NCI-H1694 (cell line): ENCODE measurements at regions not wholly inside any gene's neighbourhood (a gene's known extent, or its start where the extent isn't known, plus 50 kb on each side); places are given as distances from the start of the nearest gene placed in this dataset.
"Not testable (repeated sequence)": the region's sequence is repeated elsewhere in the genome, so short reads cannot be mapped to it uniquely, and the experiment has no call there.

Experiments
- DNase-seq: peaks from one replicate; lab custom pipeline; 2025; lab: John Stamatoyannopoulos, UW

DNA sequence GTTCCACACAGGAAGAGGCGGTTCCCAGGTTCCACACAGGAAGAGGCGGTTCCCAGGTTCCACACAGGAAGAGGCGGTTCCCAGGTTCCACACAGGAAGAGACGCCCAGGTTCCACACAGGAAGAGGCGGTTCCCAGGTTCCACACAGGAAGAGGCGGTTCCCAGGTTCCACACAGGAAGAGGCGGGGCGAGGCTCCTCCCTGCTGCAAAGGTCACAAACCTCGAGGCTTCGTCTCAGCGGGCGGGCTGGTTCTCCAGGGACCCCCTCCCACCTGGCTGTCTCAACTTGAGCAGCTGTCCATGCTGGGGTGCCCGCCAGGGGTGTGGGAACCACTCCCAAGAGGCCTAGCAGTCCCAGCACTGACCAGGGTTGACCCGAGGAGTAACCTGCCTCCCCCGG lies 94.3 kb upstream of the RUFY1 start:
- DNase-seq, result not testable (repeated sequence)

DNA sequence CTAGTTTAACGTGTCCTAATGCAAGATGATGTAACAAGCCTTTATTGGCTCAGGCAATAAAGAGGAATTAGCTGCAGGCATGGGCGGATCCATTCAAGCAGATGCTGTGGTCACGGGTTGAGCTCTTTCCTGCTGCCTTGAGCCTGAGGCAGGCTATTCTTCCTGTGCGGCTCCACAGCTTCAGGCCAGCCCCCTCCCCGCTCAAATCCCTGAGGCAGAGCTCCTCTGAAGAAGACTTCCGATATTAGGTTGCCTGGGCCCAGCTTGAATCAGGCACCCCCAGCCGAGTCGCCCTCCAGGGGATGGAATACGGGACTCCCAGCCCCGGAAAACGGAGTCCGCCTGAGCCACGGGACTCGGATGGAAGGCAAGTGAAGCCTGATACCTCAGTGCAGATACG lies 95.0 kb upstream of the RUFY1 start:
- DNase-seq, result no peak

DNA sequence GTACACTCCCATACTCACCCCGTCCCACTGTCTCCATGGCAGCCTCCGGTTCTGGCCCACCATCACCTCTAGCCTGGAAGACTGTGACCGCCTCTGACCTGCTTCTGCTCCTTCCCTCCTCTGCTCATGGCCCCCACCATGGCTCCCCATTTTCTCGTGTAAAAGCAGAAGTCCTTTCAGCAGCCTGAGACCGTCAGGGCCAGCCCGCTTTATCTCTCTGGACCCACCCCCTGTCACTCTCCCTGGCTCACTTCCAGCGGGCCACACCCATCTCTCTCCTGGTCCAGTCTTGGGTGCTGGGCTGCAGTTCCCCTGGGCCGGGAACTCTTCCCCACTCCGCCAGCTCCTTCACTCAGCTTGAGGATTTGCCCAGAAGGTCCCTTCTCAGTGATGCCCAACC lies 96.0 kb upstream of the RUFY1 start:
- DNase-seq, result no peak

DNA sequence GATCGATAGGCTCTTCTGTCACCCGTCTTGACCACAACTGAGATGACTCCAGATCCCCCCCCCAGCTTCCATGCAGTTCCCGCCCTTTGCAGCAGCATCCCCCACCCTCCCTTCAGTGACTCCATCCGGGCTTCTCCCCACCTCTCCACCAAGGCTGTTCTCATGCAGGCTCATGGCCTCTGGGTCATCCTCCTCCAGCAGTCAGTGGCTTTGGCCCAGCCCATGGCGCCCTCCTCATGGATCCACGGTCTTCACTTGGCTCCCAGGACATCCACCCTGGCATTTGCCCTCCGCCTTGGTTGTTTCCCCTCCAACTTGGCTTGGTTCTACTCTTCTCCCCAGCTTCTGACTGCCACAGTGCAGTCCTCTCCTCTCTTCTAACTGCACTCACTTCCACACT lies 96.7 kb upstream of the RUFY1 start:
- no peak for DNase-seq

DNA sequence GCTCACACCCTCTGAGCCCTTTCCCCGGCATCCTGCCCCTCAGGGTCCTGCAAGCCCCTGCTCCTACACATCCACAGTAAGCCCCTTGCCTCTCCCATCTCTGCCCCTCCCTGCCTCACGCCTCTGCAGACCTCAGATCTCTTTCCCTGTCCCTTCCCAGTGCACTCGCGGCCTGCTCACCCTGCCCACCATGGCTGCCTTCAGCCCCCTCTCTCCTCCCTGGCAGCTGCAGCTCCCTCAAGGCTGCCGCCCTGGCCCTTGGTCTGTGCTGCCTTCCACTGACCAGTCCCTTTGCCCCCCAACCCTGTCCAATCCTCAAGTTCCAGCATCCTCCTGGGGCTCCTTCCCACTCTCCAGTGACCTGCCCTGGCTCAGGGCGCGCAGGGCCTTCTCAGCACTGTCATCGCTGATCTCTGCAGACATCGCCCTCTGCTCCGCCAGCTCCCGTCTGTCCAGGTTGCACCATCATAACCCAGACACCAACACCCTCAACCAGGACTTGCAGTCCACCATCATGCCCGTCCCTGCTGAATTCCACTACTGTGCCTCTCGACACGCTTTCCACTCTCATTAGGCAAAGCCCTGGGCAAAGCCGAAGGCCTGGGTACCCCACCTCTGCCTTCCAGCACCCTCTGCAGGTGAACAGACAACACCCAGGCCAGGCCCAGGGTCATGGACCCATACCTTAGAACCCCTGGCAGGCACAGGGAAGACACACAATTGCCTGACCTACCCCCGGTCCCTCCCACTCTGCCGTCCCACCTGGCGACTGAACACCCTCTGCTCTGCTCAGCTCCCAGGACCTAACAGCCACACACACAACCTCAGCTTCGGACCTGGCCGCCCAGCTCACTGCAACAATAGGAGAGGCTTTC lies 97.8 kb upstream of the RUFY1 start:
- no peak for DNase-seq

DNA sequence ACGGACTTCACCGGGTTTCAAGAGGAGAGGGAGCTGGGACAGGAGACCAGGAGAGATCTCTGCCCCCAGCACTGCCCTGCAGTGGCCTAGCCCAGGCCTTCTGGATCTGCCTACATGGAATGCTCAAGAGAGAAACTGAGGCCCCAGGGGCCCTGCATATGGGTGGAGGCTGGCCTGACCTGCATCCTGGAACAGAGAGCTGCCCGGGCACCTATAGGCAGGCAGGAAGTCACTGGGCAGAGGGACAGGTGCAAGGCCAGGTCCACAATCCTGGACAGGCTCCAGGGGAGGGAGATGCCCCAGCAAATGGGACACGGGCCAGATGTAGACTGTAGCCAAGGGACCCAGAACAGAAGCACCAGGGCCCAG lies 98.5 kb upstream of the RUFY1 start:
- no peak for DNase-seq

DNA sequence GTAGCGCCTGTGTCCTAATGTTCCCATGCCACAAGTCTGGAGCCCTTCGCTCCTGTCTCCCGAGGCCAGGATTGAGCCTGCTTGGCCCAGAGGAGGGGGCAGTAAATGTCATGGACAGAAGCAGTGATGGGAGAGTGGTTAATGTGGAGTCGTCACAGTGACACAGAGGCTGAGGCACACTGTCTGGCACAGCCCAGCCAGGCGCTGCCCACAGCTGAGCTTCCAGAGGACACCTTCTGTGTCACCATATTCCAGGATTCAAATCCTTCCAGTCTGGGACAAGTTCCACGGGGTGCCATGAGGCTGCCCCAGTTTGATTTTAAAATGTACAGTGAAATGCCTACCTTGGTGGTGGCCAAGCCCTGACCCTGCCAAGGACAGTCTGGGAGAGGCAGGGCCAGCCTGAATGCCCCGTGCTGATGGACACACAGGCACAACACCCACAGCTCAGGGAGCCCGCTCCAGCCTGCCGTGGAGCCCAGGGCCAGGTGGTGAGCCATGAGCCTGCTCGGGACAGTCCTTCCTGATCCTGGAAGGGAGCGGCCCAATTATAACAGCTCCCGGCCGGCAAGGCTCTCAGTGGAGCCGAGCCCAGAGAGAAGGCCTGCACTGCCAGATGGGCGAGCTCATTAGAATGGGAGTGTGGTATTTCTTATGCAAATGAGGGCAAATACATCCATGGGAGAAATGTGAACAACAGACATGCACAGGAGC lies 99.1 kb upstream of the RUFY1 start:
- DNase-seq, result no peak

DNA sequence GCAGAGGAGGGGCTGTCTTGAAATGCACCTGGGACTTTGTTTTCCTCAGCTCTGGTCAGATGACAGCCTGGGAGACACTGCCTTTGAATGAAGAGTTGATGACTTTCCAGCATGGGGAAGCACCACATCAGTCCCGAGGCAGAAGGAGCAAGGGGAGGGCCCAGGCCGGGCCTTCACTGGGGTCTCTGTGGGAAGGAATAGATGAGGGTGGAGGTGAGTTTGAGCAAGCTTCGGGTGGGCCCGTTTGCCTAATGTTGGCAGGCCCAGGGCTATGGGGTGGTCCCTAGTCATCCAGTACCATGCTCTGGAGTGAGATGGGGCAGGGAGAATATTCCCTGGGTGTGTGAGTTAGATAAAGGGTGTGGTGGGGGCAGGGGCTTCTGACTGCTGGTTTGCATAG lies 100.4 kb upstream of the RUFY1 start:
- DNase-seq, result not testable (repeated sequence)

DNA sequence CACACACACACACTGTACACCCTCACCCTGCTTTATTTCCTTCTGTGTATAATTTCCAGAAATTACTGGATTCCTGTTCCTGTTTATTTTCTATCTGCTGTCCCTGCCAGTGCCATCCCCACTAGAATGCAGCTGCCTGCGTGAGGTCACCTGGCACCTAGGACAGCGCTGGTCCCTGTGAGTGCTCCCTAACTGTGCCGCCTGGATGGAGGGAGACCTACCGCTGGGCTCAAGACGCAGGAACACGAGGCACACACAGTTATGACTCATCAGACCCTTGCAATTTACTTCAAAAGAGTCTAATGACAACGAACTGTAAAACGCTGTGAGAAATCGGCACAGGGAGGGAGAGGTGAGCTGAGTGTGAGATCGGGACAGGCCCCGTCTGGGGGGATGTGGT lies 102.1 kb upstream of the RUFY1 start:
- DNase-seq, result not testable (repeated sequence)

DNA sequence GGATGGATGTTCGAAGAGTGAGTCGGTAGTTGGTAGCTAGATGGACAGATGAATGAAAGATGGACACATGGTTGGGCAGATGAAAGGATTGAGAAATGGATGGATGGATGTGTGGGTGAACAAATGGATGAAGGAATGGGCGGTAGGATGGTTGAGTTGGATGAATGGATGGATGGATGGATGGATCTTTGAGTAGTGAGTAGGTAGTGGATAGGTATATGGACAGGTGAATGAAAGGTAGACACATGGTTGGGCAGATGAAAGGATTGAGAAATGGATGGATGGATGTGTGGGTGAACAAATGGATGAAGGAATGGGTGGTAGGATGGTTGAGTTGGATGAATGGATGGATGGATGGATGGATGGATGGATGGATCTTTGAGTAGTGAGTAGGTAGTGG lies 97.0 kb upstream of the ADAMTS2 start:
- not testable (repeated sequence) for DNase-seq

DNA sequence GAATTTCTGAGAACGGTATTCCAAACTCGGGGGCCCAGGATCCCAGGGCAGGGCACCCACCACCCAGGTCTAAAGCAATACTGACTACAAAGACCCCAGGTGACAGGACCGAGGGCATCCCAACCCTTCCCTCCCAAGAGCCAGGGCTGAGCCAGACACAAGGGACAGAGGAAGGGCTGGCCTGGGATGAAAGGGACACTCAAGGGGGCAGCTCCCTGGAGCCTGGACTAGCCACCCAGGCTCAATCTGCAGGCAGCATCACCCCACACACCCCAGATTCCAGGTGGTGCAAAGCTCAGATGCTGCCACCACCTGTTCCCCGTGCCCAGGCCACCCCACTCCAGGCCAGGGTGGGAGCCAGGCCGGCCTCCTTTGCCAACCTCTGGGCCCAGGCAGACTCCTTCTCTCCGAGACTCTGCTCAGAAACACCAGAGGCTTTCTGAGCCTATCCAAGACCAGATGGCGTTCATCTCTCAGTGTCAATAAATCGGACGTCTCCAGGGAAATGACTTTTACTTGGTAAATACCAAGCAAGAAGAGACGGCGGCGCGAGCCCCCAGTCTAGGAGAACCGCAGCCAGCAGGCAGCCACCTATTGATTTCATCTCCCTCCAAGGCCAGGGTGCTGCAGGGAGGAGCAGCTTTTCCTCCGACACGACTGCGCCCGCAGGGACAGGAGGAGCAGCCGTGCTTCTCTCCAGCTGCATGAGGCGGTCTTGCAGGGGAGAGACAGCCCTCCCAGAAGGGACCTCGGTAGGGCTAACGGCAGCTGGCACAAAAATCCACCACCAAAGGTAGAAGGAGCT lies 94.1 kb upstream of the ADAMTS2 start:
- peak; percentile 6 for DNase-seq

DNA sequence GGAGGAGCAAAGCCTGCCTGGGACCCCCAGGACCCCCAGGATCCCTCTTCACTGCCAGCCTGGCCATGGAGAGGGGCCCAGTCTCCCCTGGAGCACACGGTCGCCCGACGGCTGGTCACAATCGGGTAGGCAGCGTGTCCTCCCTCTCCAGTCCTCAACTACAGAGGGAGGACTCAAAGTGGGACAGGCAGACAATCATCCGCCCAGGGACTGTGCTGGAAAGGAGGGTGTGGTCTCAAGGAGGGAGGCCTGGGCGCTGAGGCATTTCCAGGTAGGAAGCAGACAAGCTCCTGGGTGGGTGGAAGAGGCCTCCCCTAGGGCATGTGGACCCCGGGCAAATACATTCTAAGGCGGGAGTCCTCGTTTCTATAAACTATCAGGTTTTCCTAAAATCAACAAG lies 93.2 kb upstream of the ADAMTS2 start:
- DNase-seq, result no peak

DNA sequence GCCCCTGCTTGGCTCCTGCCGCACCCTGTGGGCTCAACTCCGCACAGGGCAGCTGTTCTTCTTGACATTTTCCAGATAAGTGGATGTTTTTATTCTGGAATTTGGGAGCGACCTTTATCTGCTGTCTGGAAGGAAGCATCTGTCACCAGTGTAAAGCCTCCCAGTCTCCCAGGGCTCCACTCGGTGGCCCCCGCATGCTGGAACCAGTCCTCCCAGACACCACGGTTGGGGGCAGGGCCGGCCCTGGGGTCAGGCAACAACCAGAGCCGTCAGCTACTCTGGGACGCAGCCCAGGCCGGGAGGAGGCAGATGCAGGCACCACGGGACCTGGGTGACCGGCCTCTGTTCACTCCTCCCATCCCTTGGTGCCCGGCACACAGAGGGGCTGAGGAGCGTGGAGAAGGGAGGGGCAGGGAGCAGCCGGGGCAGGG lies 92.8 kb upstream of the ADAMTS2 start:
- DNase-seq, result no peak

DNA sequence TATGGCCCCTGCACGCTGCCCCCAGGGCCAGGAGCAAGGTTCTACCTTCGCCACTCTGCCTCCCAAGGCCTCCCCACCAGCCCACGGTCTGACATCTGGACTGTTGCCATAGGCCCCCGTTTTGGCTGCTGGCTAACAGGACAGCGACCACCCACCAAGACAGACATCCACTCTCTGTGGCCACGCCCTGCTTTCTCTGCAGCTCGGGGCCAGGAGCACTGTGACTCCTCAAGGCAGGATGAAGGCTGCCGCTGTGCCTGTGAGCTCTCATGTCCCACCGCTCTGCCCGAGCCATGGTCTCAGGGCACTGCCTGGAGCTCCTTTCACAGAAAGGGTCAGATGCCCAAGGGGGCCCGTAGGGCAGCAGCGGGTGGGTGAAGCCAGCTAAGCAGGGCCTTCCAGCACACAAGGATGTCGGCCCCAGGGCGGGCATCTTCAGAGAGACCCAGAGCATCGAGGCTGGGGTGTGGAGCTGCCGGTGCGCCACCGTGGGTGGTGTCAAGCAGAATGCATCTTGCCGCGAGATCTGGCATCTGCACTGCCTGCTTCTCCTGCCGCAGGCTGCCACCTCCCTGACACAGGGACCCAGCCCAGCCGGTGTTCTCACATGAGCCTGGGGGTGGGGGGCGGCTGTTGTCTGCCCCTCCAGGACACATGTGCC lies 92.2 kb upstream of the ADAMTS2 start:
- no peak for DNase-seq

DNA sequence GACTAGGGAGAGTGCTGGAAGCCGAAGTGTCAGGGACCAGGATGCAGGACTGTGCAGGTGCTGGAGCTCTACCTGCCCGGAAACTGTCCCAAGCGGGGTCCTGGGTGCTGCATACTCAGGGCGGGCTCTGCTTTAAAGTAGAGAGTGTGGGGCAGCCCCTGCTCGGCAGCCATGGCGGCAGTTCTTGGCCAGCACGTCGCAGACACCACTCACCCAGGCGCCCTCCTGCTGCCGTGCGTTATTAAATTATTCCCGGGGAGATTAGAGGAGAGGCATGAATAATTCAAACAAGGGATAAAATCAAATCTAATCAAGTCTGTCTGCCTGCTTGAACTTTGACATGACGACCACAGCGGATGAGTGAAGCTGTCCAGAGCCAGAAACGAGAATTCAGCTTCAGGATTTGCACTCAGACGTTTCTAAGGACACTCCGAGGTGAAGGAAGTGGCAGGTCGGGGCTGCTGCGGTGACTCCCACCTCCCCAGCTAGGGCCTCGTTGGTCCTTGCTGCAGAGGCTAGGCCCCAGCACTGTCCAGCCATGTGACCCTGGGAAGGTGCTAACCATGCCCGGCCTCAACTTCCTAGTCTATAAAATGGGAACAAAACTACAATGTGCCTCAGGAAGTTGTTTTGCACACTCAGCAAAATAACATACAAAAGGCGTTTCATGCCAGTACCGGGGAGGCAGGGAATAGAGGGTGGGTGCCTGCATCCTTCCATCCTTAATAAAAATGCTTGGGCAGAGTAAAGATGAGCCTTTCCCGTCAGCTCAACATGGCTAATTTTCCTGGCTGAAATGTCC lies 91.3 kb upstream of the ADAMTS2 start:
- DNase-seq, result no peak

DNA sequence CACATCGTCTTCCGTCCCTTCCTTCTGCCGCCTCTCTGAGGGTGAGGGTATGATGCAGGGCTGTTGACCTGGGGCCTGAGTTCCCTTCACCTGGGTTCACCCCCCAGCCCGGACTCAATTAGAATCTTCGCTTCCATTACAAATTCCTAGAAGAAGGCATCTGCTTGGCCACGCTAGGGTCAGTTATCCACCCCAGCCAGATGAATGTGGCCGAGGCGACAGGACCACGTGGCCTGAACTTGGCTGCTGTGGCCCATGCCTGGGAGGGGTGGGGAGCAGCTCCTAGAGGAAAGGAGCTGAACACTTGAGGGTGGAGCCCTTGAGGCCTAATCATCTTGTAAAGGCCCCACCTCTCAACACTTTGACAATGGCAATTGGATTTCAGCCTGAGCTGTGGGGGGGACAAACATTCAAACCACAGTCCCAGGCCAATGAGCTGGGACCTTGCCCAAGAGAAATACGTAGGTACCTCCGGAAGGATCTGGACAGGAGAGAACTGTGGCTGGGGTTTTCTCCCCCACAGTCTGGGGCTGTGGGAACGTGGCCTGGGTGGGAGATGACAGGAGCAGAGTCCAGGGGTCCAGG lies 90.6 kb upstream of the ADAMTS2 start:
- DNase-seq, result no peak

DNA sequence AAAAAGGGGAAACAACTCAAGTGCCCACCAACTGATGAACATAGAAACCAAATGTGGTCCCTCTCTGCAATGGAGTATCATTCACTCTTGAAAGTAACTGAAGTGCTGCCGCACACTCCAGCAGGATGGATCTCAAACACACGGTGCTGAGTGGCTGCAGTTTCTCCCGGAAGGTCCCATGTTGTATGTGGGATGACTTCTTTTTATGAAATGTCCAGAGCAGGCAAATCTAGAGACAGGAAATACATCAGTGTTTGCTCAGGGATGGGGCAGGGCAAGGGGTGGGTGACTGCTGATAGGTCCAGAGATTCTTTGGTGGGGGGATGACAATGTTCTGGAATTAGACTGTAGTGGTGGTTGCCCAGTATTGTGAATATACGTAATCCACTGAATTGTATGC lies 89.9 kb upstream of the ADAMTS2 start:
- no peak for DNase-seq

DNA sequence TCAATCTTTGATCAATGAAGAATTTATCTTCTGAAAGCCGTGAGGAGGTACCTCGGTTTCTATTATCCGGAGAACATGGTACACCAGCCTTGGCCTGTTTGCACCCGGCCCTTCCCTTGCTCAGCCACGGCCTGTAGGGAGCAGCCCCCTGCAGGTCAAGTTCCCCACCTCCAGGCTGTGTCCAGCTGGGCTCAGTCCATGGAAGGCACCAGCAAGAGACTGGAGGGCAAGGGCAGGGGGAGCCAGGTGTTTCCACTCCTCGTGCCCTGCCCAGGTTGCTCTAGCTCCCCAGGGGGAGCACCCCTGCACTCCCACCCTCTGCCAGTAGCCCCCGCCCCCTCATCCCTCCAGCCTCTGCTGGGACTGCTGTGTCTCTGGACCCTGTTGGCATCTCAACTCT lies 87.3 kb upstream of the ADAMTS2 start:
- DNase-seq, result no peak

DNA sequence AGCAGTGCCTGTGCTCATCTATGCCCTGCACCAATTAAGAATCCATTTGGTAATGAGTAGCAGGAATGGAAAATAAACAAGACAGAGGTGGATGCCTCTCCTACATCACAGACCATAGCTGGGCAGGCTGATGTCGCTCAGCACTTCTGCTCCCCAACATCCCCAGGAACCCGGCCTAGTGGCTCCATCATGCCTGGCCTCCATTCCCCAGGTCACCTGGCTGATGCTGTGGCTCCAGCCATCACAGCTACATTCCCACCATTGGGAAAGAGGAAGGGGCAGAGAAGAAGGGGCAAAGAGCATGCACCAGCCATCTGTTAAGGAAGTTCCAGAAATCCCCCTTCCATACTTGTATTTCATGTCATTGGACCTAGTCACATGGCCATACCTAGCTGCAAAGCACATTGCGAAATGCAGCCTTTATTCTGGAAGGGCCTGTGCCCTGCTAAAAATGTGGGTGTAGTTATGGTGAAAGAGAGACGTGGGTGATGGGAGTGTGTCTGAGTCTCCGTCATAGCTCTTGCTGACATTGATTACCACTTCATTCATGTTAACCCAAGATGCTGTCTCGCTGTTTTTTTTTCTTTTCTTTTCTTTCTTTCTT lies 86.1 kb upstream of the ADAMTS2 start:
- DNase-seq, result no peak
